GM12892 (cell line): ENCODE measurements at regions not wholly inside any gene's neighbourhood (a gene's known extent, or its start where the extent isn't known, plus 50 kb on each side); places are given as distances from the start of the nearest gene placed in this dataset.

Experiments
- POLR2A ChIP-seq: IDR thresholded peaks from 2 replicates; pipeline ENCODE4 v1.6.1; 2011; ENCODE audit warnings: low read depth, low read length, control low read depth
- POLR2AphosphoS5 ChIP-seq: IDR thresholded peaks from 2 replicates; pipeline ENCODE4 v1.6.1; 2011; ENCODE audit warnings: low read depth, low read length, control low read depth

GRCh38 chr11:97996762-97997161 is 1024.0 kb upstream of the CNTN5 start:
- no peak for TF ChIP-seq POLR2A
- TF ChIP-seq POLR2AphosphoS5, result no peak
